Gastroesophageal sphincter (tissue), 4 donors: ENCODE measurements at regions not wholly inside any gene's neighbourhood (a gene's known extent, or its start where the extent isn't known, plus 50 kb on each side); places are given as distances from the start of the nearest gene placed in this dataset.

Experiments used
- ATAC-seq: fragments of 150-250 bp; one replicate; pipeline ENCODE4 v1.9.1; 2016; ENCODE audit warnings: mild to moderate bottlenecking, moderate library complexity
- H3K27ac ChIP-seq, 4 donors: fragments of 200-600 bp; sonication (generic) in 3 of 4; 1 replicate in 3 of 4; 2 replicates in 1 of 4; pipeline ENCODE4 v1.5.1; 2016 to 2019
- H3K27me3 ChIP-seq: fragments of 200-600 bp; sonication (generic); one replicate; pipeline ENCODE4 v1.5.1; 2019
- H3K36me3 ChIP-seq, 2 donors: fragments of 200-600 bp; sonication (generic); one replicate each; pipeline ENCODE4 v1.5.1; 2019; ENCODE audit warnings: control low read depth in 1 of 2
- H3K4me1 ChIP-seq, 3 donors: fragments of 200-600 bp; sonication (generic); 1 replicate in 2 of 3; 2 replicates in 1 of 3; pipeline ENCODE4 v1.5.1; 2016 to 2019; ENCODE audit warnings: control low read depth in 2 of 3
- H3K4me3 ChIP-seq, 2 donors: fragments of 200-600 bp; sonication (generic); one replicate each; pipeline ENCODE4 v1.5.1; 2019; ENCODE audit warnings: mild to moderate bottlenecking in 1 of 2, moderate library complexity in 1 of 2
- H3K9me3 ChIP-seq, 3 donors: fragments of 200-600 bp; sonication (generic); one replicate each; pipeline ENCODE4 v1.5.1; 2017 to 2019; ENCODE audit warnings: control low read depth in 2 of 3
- CTCF ChIP-seq, 4 experiments: fragments of 200-600 bp in 2 of 4; fragments of 450-650 bp in 2 of 4; sonication (generic) in 1 of 4; IDR thresholded peaks; one replicate each; pipeline ENCODE4 v1.5.1; 2017 to 2019; ENCODE audit warnings: antibody characterized with exemption in 4 of 4, mild to moderate bottlenecking in 2 of 4, moderate library complexity in 2 of 4
- EP300 ChIP-seq: sonication (generic); formaldehyde crosslinking; IDR thresholded peaks from one replicate; pipeline ENCODE4 v1.6.1; 2017; ENCODE audit warnings: antibody characterized with exemption, mild to moderate bottlenecking
- POLR2A ChIP-seq, 2 donors: fragments of 450-650 bp; IDR thresholded peaks; one replicate each; pipeline ENCODE4 v1.6.1; 2017; ENCODE audit warnings: antibody characterized with exemption in 2 of 2, mild to moderate bottlenecking in 2 of 2, moderate library complexity in 1 of 2
- POLR2AphosphoS5 ChIP-seq: sonication (generic); formaldehyde crosslinking; IDR thresholded peaks from one replicate; pipeline ENCODE4 v1.6.1; 2017; ENCODE audit warnings: antibody characterized with exemption
- WGBS, 2 donors: methylation state at CpG; one replicate each; pipeline ENCODE4 v1.1.5; 2018; ENCODE audit warnings: low coverage in 1 of 2; 5-methylcytosine and 5-hydroxymethylcytosine counted together

GRCh38 chr18:38883111-38883510, 1317.5 kb upstream of the CELF4 start:
- no peak overlapping the region for H3K27ac ChIP-seq
- no peaks in the 10 kb centered on the region for H3K4me1 ChIP-seq
- no peaks in the 10 kb centered on the region for H3K27me3 ChIP-seq
- H3K9me3 ChIP-seq = no peaks in the 10 kb centered on the region
- H3K36me3 ChIP-seq = no peaks in the 10 kb centered on the region
- H3K4me3 ChIP-seq = no peak overlapping the region
- ATAC-seq = no peak
- 60 to 70% methylated on average over 4 of the region's 4 CpGs for WGBS, 2 donors
- TF ChIP-seq POLR2AphosphoS5 = no peak

GRCh38 chr18:38879871-38880270, 1314.3 kb upstream of the CELF4 start:
- Histone ChIP-seq H3K9me3 (no peaks in the 10 kb centered on the region), H3K4me3 (no peak overlapping the region), H3K27ac (no peak overlapping the region), H3K4me1 (no peaks in the 10 kb centered on the region), H3K27me3 (no peaks in the 10 kb centered on the region), H3K36me3 (no peaks in the 10 kb centered on the region)
- 17 to 40% methylated on average over 1 of the region's 1 CpG for whole genome bisulfite sequencing, 2 donors
- ATAC-seq = no peak
- TF ChIP-seq CTCF (IDR thresholded peaks at IDR 0.05) (no peak), EP300 (no peak), POLR2A (IDR thresholded peaks at IDR 0.05) (no peak), POLR2AphosphoS5 (no peak)

GRCh38 chr18:38872342-38872741, 1306.7 kb upstream of the CELF4 start:
- Histone ChIP-seq H3K27ac (no peak overlapping the region), H3K4me3 (no peak overlapping the region), H3K36me3 (no peaks in the 10 kb centered on the region), H3K4me1 (no peaks in the 10 kb centered on the region), H3K27me3 (no peaks in the 10 kb centered on the region), H3K9me3 (no peaks in the 10 kb centered on the region)
- no peak for TF ChIP-seq POLR2AphosphoS5
- TF ChIP-seq CTCF (IDR thresholded peaks at IDR 0.05) = no peak
- no peak for TF ChIP-seq EP300
- TF ChIP-seq POLR2A (IDR thresholded peaks at IDR 0.05) = no peak
- ATAC-seq = no peak
- WGBS, 2 donors = 70 to 88% methylated on average over 3 of the region's 3 CpGs

- ATAC-seq = no peak
- Histone ChIP-seq H3K9me3 (no peaks in the 10 kb centered on the region), H3K27ac (no peak overlapping the region), H3K36me3 (no peaks in the 10 kb centered on the region), H3K27me3 (no peaks in the 10 kb centered on the region), H3K4me3 (no peak overlapping the region), H3K4me1 (no peaks in the 10 kb centered on the region)
- WGBS, 2 donors = 94 to 100% methylated on average over 1 to 2 of the region's 2 CpGs
- TF ChIP-seq CTCF (IDR thresholded peaks at IDR 0.05) (no peak), POLR2AphosphoS5 (no peak), EP300 (no peak), POLR2A (IDR thresholded peaks at IDR 0.05) (no peak)
Observed at GRCh38 chr18:38868757-38869156, 1303.2 kb upstream of the CELF4 start.

- Histone ChIP-seq H3K4me3 (no peak overlapping the region), H3K27ac (no peak overlapping the region), H3K36me3 (no peaks in the 10 kb centered on the region), H3K27me3 (no peaks in the 10 kb centered on the region), H3K4me1 (no peaks in the 10 kb centered on the region), H3K9me3 (no peaks in the 10 kb centered on the region)
- ATAC-seq = no peak
- no peak for TF ChIP-seq POLR2A (IDR thresholded peaks at IDR 0.05)
- TF ChIP-seq POLR2AphosphoS5 = no peak
- TF ChIP-seq CTCF (IDR thresholded peaks at IDR 0.05) = no peak
- no peak for TF ChIP-seq EP300
- 56 to 87% methylated on average over 2 of the region's 2 CpGs for WGBS, 2 donors
Observed at GRCh38 chr18:38867680-38868079, 1302.1 kb upstream of the CELF4 start.

GRCh38 chr18:38851526-38851925, 1285.9 kb upstream of the CELF4 start:
- Histone ChIP-seq H3K36me3 (no peaks in the 10 kb centered on the region), H3K27ac (no peak overlapping the region), H3K4me3 (no peak overlapping the region), H3K9me3 (peaks cover 0 to 8% (median 0%) of the 10 kb centered on the region in 3 donors), H3K27me3 (no peaks in the 10 kb centered on the region), H3K4me1 (no peaks in the 10 kb centered on the region)
- no peak for ATAC-seq
- TF ChIP-seq POLR2AphosphoS5 (no peak), EP300 (no peak), POLR2A (IDR thresholded peaks at IDR 0.05) (no peak), CTCF (IDR thresholded peaks at IDR 0.05) (no peak)
